GM19023 (cell line): ENCODE measurements at regions not wholly inside any gene's neighbourhood (a gene's known extent, or its start where the extent isn't known, plus 50 kb on each side); places are given as distances from the start of the nearest gene placed in this dataset.
A peak's percentile ranks its signal among the peaks of the same experiment; 100 is the strongest.

Source experiments
- ATAC-seq: cut with Tn5 transposase; IDR thresholded peaks from one replicate; pipeline ENCODE4 v1.9.1; 2021; ENCODE audit warnings: mild to moderate bottlenecking, moderate library complexity; ENCODE audit not compliant: unreplicated experiment

- no peak for ATAC-seq
Measured at GRCh38 chr18:71027531-71027930, 738.7 kb downstream of the SOCS6 start.

- no peak for ATAC-seq
Measured at GRCh38 chr18:71025505-71026225, 736.8 kb downstream of the SOCS6 start.

- ATAC-seq = no peak
Measured at GRCh38 chr18:71022389-71022788, 733.5 kb downstream of the SOCS6 start.

- no peak for ATAC-seq
Measured at GRCh38 chr18:71021030-71021362, 732.2 kb downstream of the SOCS6 start.

DNA sequence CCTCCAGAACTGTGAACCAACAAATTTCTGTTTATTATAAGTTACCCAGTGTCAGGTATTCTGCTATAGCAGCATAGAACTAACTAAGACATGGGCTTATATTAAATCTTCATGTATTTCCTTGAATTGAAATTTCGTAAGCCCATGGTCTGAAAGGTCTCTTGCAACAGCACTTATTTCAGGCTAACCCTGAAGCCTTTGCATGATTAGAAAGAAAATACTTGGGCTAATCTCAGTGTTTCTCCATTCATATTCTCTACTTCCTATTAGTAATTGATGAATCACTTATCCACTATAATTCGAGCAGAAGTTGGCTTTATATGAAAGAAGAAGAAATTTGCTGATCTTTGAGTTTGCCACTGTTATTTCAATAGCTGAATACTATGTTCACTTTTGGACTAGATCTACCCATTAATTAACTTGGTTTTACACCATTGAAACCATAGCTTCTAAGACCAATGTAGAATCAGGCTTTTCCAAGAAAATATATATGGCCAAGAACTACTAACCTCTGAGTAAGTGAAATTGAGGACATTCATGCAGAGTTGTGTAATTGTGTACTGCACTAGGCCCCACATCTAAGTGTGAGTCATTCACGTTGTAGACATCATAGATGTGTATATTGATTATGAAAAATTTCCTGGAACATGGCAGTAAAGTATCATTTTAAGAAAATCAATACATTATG is 731.6 kb downstream of the SOCS6 start:
- ATAC-seq = no peak

- no peak for ATAC-seq
Measured at GRCh38 chr18:71018816-71019215, 730.0 kb downstream of the SOCS6 start.

DNA sequence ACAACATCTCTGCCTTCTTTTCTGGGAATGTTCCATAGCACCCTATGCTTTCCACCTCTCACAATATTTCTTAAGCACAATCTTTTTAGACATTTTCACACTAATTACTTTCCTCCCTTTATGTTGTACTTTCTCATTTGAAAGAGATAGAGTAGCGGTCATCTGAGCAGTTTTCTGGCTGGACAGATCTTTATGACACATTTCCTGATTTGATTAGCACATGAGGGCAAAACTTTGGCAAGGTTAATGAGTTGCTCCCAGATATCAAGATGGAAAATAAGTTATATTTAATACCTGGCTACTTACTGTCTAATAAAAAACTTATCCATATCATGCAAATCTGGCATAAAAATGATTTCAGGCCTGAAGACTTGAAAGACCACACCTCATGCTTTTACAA is 723.9 kb downstream of the SOCS6 start:
- no peak for ATAC-seq

DNA sequence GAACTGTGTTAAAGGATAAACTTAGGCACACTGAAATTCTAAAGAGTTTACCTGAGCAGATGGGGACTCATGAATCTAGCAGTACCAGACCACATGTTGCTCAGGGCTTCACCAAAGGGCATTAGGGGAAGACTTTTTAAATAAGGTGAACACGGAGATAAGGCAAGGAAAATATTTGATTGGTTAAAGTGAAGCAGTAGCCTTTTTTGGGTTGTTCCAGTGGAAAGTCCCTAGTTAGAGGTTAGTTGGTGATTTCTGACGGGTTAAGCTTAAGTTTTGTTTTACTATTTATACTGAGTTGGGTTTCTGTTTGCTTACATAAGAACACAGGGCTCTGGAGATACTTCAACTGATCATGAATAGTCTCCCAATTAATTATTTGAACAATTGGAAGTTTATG is 722.5 kb downstream of the SOCS6 start:
- peak; percentile 72 for ATAC-seq

GRCh38 chr18:71008257-71008656 is 719.4 kb downstream of the SOCS6 start:
- no peak for ATAC-seq

DNA sequence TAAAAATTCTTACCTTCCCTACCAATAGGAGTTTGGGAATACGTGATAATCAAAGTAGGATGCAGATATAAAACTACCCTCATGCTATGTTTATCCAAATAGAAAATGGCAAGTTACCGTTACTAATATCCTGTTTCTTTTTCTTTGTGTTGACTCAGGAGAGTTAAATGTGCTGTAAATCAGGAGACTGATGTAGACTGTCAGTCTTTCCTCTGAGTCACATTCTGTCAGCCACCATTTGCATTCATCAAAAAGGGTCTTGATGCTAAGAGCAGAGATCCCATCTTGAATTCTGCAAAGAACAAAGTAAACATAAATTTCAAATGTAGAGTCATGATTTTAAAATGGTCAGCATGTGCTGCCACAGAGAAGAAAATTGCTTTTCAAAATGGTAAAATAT is 712.8 kb downstream of the SOCS6 start:
- no peak for ATAC-seq

DNA sequence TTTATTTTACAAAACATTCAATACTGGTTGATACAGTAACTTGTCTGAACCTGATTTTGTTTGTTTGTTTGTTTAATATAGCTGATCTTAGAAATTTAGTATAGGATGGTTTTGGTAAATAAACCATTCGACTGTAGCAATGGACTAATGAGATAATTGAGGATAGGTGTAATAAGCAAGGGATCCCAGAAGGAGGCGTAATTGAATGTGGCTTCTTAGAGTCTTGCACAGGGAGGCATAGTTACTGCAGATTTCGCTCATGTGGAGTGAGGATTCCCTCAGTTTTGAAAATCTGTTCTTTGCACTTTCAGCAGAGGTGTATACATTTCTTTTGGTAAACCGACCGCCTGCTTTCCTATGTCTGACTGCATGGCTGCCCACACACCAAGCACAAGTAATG is 709.6 kb downstream of the SOCS6 start:
- no peak for ATAC-seq

GRCh38 chr18:70994116-70994515 is 705.3 kb downstream of the SOCS6 start:
- no peak for ATAC-seq

GRCh38 chr18:70991577-70991976 is 702.7 kb downstream of the SOCS6 start:
- no peak for ATAC-seq

GRCh38 chr18:70985948-70986347 is 697.1 kb downstream of the SOCS6 start:
- no peak for ATAC-seq

DNA sequence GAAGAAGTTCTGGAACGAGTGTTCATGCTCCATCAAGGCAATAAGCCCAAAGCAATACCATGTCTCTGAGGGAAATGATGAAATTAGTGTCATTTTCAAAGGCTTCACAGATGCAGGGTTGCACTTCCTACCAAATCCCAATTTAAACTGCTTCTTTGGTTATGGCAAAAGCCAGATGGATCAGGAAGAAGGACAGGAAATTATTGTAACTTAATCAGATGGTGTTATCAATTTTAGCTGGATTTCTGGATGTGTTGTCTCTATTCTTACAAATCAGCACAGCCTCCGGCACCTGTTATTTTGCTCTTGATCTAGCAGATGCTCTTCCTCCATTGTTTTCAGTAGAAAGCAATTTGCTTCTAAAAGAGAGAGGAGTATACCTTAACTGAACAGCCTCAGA is 693.4 kb downstream of the SOCS6 start:
- no peak for ATAC-seq

DNA sequence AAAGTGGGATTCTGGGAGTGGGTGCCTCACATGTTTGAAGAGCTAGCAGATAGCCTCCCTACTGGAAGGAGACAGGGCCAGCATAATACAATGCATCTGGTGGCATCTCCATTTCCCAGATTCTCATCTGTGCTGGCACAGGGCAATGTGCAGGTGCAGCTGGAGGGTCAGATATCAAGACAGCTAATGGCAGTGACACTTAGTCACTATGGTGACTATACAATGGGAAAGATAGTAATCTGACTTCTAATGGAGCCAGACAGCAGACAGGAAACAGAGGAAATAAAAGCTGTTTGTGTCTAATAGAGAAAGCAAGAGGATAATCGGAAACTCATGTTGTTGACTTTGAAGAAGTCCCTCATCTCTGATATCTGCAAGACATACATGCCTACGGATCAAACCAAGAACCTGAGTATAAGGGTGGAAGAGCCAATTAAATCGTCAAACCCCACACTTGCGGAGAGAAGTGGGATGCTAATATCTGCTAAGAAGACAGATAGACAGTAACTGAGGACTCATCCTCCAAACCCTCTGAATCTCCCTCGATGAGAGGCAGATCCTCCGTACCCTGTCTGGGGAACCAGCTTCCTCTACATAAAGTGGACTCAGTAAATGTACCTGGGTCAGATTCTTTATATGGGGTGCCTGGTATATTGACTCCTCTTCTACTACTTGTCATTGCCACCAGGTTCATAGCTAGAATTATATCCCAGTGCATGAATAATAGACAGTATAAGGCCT is 692.7 kb downstream of the SOCS6 start:
- no peak for ATAC-seq

DNA sequence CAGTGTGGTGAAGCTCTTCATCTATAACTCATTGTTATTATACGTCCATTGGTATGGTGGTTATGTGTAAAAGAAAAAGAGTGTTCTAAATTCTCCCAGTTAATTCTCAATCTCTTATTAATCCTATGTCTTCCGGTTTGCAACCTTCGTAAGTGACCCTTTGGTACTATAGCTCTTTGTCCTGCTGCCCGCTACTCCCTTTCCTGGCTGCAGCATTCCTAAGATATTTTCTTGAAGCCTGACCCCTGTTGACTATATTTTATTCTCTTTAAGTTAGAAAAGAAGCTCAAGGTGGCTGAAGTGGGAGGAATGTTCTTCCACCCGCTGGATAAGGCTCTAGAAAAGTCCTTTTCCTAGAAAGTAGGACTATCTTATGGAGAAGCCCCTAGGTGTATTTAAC is 684.8 kb downstream of the SOCS6 start:
- no peak for ATAC-seq

DNA sequence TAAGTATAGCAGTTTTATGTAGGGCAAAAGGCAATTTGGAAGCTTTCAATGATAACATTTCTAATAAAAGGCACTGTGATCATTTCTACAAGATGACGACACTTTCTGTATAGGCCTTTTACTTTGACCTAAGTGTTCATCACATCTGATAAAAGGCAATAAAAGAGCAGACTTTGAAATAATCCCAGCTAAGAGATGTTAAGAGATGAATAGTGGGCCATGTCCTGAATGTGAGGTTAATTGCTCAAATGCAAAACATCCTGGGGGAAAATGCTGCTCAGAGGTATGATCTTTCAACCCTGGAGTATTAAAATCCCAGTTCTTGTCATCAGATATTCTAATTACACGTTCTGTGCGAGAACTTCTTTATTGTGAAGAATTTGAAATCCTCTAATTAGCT is 677.6 kb downstream of the SOCS6 start:
- ATAC-seq = no peak

- ATAC-seq = no peak
Measured at GRCh38 chr18:70961939-70962338, 673.1 kb downstream of the SOCS6 start.

DNA sequence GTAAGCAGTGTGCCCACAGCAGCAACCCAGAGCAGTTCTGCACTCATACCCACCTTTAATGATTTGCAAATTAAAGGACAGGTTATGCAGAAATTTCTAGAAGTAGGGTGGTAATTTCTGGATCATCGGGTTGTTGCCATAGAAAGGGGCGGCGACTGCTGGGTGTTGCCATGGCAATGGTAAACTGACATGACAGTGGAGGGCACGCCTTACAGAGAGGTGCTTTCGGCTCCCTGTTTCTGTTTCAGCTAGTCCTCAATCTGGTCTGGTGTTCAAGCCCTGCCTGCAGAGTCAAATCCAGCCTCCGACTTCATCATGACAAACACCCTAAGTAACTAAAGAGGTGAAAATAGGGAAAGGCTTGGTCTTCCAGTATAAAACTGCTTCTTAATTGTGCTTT is 667.7 kb downstream of the SOCS6 start:
- no peak for ATAC-seq

DNA sequence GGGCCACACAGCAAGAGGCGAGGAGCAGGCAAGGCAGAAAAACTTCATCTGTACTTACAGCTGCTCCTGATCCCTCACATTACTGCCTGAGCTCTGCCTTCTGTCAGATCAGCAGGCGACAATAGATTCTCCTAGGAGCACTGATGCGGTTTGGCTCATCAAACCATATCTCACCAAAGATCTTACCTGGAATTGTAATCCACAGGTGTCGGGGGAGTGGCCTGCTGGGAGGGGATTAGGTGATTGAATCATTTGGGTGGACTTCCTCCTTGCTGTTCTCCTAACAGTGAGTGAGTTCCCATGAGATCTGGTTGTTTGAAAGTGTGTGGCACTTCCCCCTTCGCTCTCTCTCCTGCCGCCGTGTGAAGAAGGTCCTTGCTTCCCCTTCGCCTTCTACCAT is 647.3 kb downstream of the SOCS6 start:
- ATAC-seq = no peak
